Stomach (tissue), 8 donors: ENCODE measurements at regions not wholly inside any gene's neighbourhood (a gene's known extent, or its start where the extent isn't known, plus 50 kb on each side); places are given as distances from the start of the nearest gene placed in this dataset.

Experiments used
- DNase-seq, 2 donors: peaks; one replicate each; pipeline versions ENCODE4 v3.0.0 to v3.0.0-alpha.2; 2013 to 2019
- H3K27ac ChIP-seq, 5 donors: fragments of 200-600 bp in 4 of 5; sonication (generic) in 4 of 5; one replicate each; pipeline ENCODE4 v1.5.1; 2013 to 2019; ENCODE audit warnings: mild to moderate bottlenecking in 1 of 5, moderate library complexity in 1 of 5
- H3K27me3 ChIP-seq, 3 donors: fragments of 200-600 bp; sonication (generic); one replicate each; pipeline ENCODE4 v1.5.1; 2017 to 2019; ENCODE audit warnings: mixed run types in 1 of 3
- H3K36me3 ChIP-seq, 4 donors: fragments of 200-600 bp; sonication (generic); 1 replicate in 3 of 4; 2 replicates in 1 of 4; pipeline ENCODE4 v1.5.1; 2016 to 2019
- H3K4me1 ChIP-seq, 4 donors: fragments of 200-600 bp; sonication (generic); one replicate each; pipeline ENCODE4 v1.5.1; 2016 to 2019
- H3K4me3 ChIP-seq, 4 donors: fragments of 200-600 bp; sonication (generic) in 3 of 4; one replicate each; pipeline ENCODE4 v1.5.1; 2016 to 2019; ENCODE audit warnings: mild to moderate bottlenecking in 1 of 4
- H3K9me3 ChIP-seq, 4 donors: fragments of 200-600 bp; sonication (generic); one replicate each; pipeline ENCODE4 v1.5.1; 2016 to 2019
- CTCF ChIP-seq, 7 experiments: fragments of 450-650 bp in 4 of 7; fragments of 200-600 bp in 3 of 7; sonication (generic) in 3 of 7; IDR thresholded peaks; one replicate each; pipeline ENCODE4 v1.5.1; 2016 to 2019; ENCODE audit warnings: antibody characterized with exemption in 7 of 7, control low read depth in 2 of 7, mild to moderate bottlenecking in 1 of 7
- EP300 ChIP-seq: sonication (generic); formaldehyde crosslinking; IDR thresholded peaks from one replicate; pipeline ENCODE4 v1.6.1; 2017; ENCODE audit warnings: antibody characterized with exemption
- POLR2AphosphoS5 ChIP-seq, 3 donors: sonication (generic); formaldehyde crosslinking; IDR thresholded peaks; one replicate each; pipeline ENCODE4 v1.6.1; 2016; ENCODE audit warnings: antibody characterized with exemption in 3 of 3
- WGBS, 5 donors: extraction: QIAGEN DNeasy Blood & Tissue Kit in 3 of 5; methylation state at CpG; one replicate each; pipeline versions ENCODE4 v1.1.5 to v1.1.7; 2013 to 2018; 5-methylcytosine and 5-hydroxymethylcytosine counted together
- intact Hi-C: fragments of 100-400 bp; cut with DNase I; formaldehyde crosslinking; loops from one replicate; pipeline ENCODE4 v1.15.1; 2023; ENCODE audit warnings: low total_unique reads
- small RNA-seq, 4 donors: library from RNA; depleted of rRNA; stranded (forward); fragments of <200 nt; gene quantifications; one replicate each; pipeline ENCODE3, GENCODE V24; 2016
- donor health status: healthy with polysubstance abuse.
- donor health status: Bipolar disorder and iron deficiency.
- donor health status: healthy.

GRCh38 chr12:31778687-31779086 lies 49.9 kb upstream of the AMN1 start:
- intact Hi-C loops = no loop called here
- Histone ChIP-seq H3K4me3 (no peak overlapping the region), H3K27ac (no peak overlapping the region), H3K36me3 (no peaks in the 10 kb centered on the region), H3K9me3 (no peaks in the 10 kb centered on the region), H3K27me3 (no peaks in the 10 kb centered on the region), H3K4me1 (peaks cover 0 to 6% (median 0%) of the 10 kb centered on the region in 4 donors)
- 89 to 92% (median 92%) methylated on average over 5 of the region's 5 CpGs for whole genome bisulfite sequencing, 5 donors
- TF ChIP-seq CTCF (IDR thresholded peaks at IDR 0.05) (no peak), EP300 (no peak), POLR2AphosphoS5 (IDR thresholded peaks at IDR 0.05) (no peak)
- no peak for DNase-seq

Small RNA genes in the stretch of these regions (small RNA-seq; reads per million reads assigned to genes)
- 0 reads per million in 4 donors for gene RF00402
- gene RNU6-1069P = 0 reads per million in 4 donors
